ENCODE measurements at regions not wholly inside any gene's neighbourhood (a gene's known extent, or its start where the extent isn't known, plus 50 kb on each side); places are given as distances from the start of the nearest gene placed in this dataset.
"Not testable (repeated sequence)": the region's sequence is repeated elsewhere in the genome, so short reads cannot be mapped to it uniquely, and the experiment has no call there.

DNA sequence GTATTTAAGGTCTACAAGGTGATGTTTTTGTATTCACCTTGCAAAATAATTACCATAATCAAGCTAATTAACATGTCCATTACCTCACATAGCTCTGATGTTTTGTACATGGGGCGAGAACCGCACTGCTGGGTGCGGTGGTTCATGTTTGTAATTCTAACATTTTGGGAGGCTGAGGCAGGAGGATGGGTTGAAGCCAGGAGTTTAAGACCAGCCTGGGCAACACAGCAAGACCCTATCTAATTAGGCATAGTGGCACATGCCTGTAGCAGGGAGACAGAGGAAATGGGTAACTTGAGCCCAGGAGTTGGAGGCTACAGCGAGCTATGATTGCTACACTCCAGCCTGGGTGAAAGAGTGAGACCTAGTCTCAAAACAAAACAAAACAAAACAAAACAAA is 248.2 kb upstream of the NSMCE3 start:
- TF ChIP-seq, protein P1, sequence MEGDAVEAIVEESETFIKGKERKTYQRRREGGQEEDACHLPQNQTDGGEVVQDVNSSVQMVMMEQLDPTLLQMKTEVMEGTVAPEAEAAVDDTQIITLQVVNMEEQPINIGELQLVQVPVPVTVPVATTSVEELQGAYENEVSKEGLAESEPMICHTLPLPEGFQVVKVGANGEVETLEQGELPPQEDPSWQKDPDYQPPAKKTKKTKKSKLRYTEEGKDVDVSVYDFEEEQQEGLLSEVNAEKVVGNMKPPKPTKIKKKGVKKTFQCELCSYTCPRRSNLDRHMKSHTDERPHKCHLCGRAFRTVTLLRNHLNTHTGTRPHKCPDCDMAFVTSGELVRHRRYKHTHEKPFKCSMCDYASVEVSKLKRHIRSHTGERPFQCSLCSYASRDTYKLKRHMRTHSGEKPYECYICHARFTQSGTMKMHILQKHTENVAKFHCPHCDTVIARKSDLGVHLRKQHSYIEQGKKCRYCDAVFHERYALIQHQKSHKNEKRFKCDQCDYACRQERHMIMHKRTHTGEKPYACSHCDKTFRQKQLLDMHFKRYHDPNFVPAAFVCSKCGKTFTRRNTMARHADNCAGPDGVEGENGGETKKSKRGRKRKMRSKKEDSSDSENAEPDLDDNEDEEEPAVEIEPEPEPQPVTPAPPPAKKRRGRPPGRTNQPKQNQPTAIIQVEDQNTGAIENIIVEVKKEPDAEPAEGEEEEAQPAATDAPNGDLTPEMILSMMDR (conservative IDR thresholded peaks at IDR 0.05; ENCODE audit: low read depth, low read length): no peak
- H3K4me3 ChIP-seq (IDR thresholded peaks at IDR 0.05; ENCODE audit: insufficient read depth, low read depth, low read length): no peak overlapping the region
- H2AFZ ChIP-seq (ENCODE audit: low read depth): no peak overlapping the region
- H4K20me1 ChIP-seq (ENCODE audit: insufficient read depth): no peaks in the 10 kb centered on the region
- H3K36me3 ChIP-seq (ENCODE audit: insufficient read depth): no peaks in the 10 kb centered on the region
- H3K4me2 ChIP-seq: no peak overlapping the region
- H3K4me1 ChIP-seq (ENCODE audit: low read depth, poor library complexity, severe bottlenecking): peaks cover 21% of the 10 kb centered on the region
- no peak overlapping the region for H3K9ac ChIP-seq
- H3K27me3 ChIP-seq (ENCODE audit: insufficient read depth, low read depth): no peaks in the 10 kb centered on the region
- no peak overlapping the region for H3K27ac ChIP-seq
- H3K79me2 ChIP-seq (ENCODE audit: insufficient read depth, low read depth): no peaks in the 10 kb centered on the region

DNA sequence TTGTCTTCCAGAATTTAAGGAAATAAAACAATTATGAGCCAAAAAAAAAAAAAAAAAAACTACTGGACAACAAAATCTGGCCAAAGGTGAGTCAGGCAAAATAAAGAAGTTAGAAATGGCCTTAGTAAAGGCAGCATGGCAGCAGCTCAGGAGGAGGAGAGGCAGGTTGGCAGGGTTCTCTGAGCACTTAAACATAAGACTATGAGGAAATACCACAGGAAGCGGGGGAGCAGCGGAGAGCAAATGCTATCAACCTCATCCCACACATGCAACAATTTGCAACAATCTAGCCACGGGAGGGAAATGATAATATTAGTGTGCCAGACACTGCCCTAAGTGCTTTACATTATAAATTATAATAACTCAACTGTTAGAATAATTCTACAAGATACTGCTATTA is 247.3 kb upstream of the NSMCE3 start:
- H3K4me1 ChIP-seq (ENCODE audit: low read depth, poor library complexity, severe bottlenecking): peaks cover 12% of the 10 kb centered on the region
- H3K79me2 ChIP-seq (ENCODE audit: insufficient read depth, low read depth): no peaks in the 10 kb centered on the region
- TF ChIP-seq, protein P1 (conservative IDR thresholded peaks at IDR 0.05; ENCODE audit: low read depth, low read length): no peak
- no peaks in the 10 kb centered on the region for H3K36me3 ChIP-seq (ENCODE audit: insufficient read depth)
- no peak overlapping the region for H3K4me2 ChIP-seq
- H3K27me3 ChIP-seq (ENCODE audit: insufficient read depth, low read depth): no peaks in the 10 kb centered on the region
- no peaks in the 10 kb centered on the region for H4K20me1 ChIP-seq (ENCODE audit: insufficient read depth)
- H2AFZ ChIP-seq (ENCODE audit: low read depth): no peak overlapping the region
- H3K27ac ChIP-seq: no peak overlapping the region
- H3K9ac ChIP-seq: no peak overlapping the region
- H3K4me3 ChIP-seq (IDR thresholded peaks at IDR 0.05; ENCODE audit: insufficient read depth, low read depth, low read length): no peak overlapping the region

DNA sequence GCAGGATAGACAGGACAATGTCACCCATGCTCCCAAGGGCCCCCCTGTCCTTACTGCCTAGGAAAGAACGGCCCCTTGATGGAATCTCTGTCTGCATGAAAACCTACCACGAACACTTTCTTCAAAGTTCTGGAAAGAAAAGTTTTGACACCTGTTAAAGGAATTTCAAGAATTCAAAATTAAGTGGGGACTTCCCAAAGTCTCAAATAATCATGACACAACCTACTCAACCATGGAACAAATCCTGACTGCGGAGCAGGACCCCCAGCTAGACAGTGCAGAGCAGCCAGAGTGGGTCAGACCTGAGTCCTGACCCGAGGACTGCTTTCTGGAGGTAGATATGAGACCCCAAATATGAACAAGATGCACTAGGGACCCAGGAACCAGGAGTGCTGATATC is 245.3 kb upstream of the NSMCE3 start:
- Histone ChIP-seq H3K4me3 (IDR thresholded peaks at IDR 0.05; ENCODE audit: insufficient read depth, low read depth, low read length) (no peak overlapping the region), H2AFZ (ENCODE audit: low read depth) (no peak overlapping the region), H3K4me1 (ENCODE audit: low read depth, poor library complexity, severe bottlenecking) (peaks cover 9% of the 10 kb centered on the region), H3K27ac (no peak overlapping the region), H3K27me3 (ENCODE audit: insufficient read depth, low read depth) (no peaks in the 10 kb centered on the region), H3K79me2 (ENCODE audit: insufficient read depth, low read depth) (no peaks in the 10 kb centered on the region), H4K20me1 (ENCODE audit: insufficient read depth) (no peaks in the 10 kb centered on the region), H3K4me2 (no peak overlapping the region), H3K9ac (no peak overlapping the region), H3K36me3 (ENCODE audit: insufficient read depth) (no peaks in the 10 kb centered on the region)
- TF ChIP-seq, protein P1 (conservative IDR thresholded peaks at IDR 0.05; ENCODE audit: low read depth, low read length): no peak

DNA sequence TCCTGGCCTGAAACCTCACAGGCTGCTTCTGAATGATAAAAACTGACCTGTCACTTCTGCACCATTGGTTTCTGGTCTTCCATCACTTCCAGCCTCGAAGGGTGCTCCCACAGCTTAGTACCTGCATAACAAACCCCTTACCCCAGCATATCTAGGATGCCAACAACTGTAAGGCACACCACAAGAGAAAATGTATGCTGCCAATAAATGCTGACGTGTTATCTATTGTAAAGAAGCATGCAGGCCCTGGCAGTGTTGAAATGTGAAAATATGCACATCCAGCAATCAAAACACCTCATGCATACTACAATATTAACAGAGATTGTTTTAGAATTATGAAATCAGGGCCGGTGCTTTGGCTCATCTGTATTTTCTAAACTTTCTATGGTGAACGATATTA is 242.0 kb upstream of the NSMCE3 start:
- no peak overlapping the region for H3K4me2 ChIP-seq
- H4K20me1 ChIP-seq (ENCODE audit: insufficient read depth): no peaks in the 10 kb centered on the region
- H3K27ac ChIP-seq: no peak overlapping the region
- H2AFZ ChIP-seq (ENCODE audit: low read depth): no peak overlapping the region
- TF ChIP-seq, protein P1 (conservative IDR thresholded peaks at IDR 0.05; ENCODE audit: low read depth, low read length): no peak
- H3K9ac ChIP-seq: no peak overlapping the region
- H3K4me3 ChIP-seq (IDR thresholded peaks at IDR 0.05; ENCODE audit: insufficient read depth, low read depth, low read length): no peak overlapping the region
- peaks cover 9% of the 10 kb centered on the region for H3K4me1 ChIP-seq (ENCODE audit: low read depth, poor library complexity, severe bottlenecking)
- H3K36me3 ChIP-seq (ENCODE audit: insufficient read depth): no peaks in the 10 kb centered on the region
- H3K27me3 ChIP-seq (ENCODE audit: insufficient read depth, low read depth): no peaks in the 10 kb centered on the region
- H3K79me2 ChIP-seq (ENCODE audit: insufficient read depth, low read depth): no peaks in the 10 kb centered on the region

DNA sequence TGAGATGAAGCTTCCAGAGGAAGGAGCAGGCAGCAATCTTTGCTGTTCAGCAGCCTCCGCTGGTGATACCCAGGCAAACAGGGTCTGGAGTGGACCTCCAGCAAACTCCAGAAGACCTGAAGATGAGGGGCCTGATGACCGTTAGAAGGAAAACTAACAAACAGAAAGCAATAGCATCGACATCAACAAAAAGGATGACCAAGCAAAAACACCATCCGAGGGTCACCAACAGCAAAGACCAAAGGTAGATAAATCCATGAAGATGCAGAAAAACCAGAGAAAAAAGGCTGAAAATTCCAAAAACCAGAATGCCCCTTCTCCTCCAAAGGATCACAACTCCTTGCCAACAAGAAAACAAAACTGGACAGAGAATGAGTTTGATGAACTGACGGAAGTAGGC is 235.9 kb upstream of the NSMCE3 start:
- not testable (repeated sequence) for H4K20me1 ChIP-seq (ENCODE audit: insufficient read depth); H3K79me2 ChIP-seq (ENCODE audit: insufficient read depth, low read depth); H3K4me2 ChIP-seq

More for the DNA sequence above, 235.9 kb upstream of the NSMCE3 start:
- not testable (repeated sequence) for H3K36me3 ChIP-seq (ENCODE audit: insufficient read depth); H3K27me3 ChIP-seq (ENCODE audit: insufficient read depth, low read depth); H2AFZ ChIP-seq (ENCODE audit: low read depth); H3K27ac ChIP-seq; H3K9ac ChIP-seq; H3K4me3 ChIP-seq (IDR thresholded peaks at IDR 0.05; ENCODE audit: insufficient read depth, low read depth, low read length)
- H3K4me1 ChIP-seq (ENCODE audit: low read depth, poor library complexity, severe bottlenecking): peaks cover 11% of the 10 kb centered on the region

Measured in KMS-11 (cell line).